Uterus (tissue), 3 donors: ENCODE measurements at regions not wholly inside any gene's neighbourhood (a gene's known extent, or its start where the extent isn't known, plus 50 kb on each side); places are given as distances from the start of the nearest gene placed in this dataset.

ENCODE experiments used
- DNase-seq, 2 donors: peaks; one replicate each; pipeline ENCODE4 v3.0.0-alpha.2; 2019 to 2020
- H3K27ac ChIP-seq, 2 donors: fragments of 200-600 bp; sonication (generic); 1 replicate in 1 of 2; 2 replicates in 1 of 2; pipeline ENCODE4 v1.5.1; 2016 to 2018
- H3K27me3 ChIP-seq, 2 donors: fragments of 200-600 bp; sonication (generic); one replicate each; pipeline ENCODE4 v1.5.1; 2018 to 2019; ENCODE audit warnings: control low read depth in 1 of 2
- H3K36me3 ChIP-seq, 2 donors: fragments of 200-600 bp; sonication (generic); one replicate each; pipeline ENCODE4 v1.5.1; 2019; ENCODE audit warnings: control low read depth in 1 of 2
- H3K4me1 ChIP-seq, 2 donors: fragments of 200-600 bp; sonication (generic); one replicate each; pipeline ENCODE4 v1.5.1; 2018 to 2019; ENCODE audit warnings: control low read depth in 1 of 2
- H3K4me3 ChIP-seq, 2 donors: fragments of 200-600 bp; sonication (generic); 1 replicate in 1 of 2; 2 replicates in 1 of 2; pipeline ENCODE4 v1.5.1; 2018 to 2019; ENCODE audit warnings: mild to moderate bottlenecking in 1 of 2
- H3K9me3 ChIP-seq, 2 donors: fragments of 200-600 bp; sonication (generic); one replicate each; pipeline ENCODE4 v1.5.1; 2019; ENCODE audit warnings: control low read depth in 1 of 2
- CTCF ChIP-seq, 4 experiments: fragments of 200-600 bp in 2 of 4; fragments of 450-650 bp in 2 of 4; sonication (generic) in 2 of 4; IDR thresholded peaks; one replicate each; pipeline ENCODE4 v1.5.1; 2016 to 2019; ENCODE audit warnings: antibody characterized with exemption in 4 of 4, mild to moderate bottlenecking in 2 of 4, moderate library complexity in 1 of 4
- POLR2A ChIP-seq, 2 donors: fragments of 450-650 bp; IDR thresholded peaks; one replicate each; pipeline ENCODE4 v1.6.1; 2016; ENCODE audit warnings: antibody characterized with exemption in 2 of 2, mild to moderate bottlenecking in 1 of 2, moderate library complexity in 1 of 2
- intact Hi-C: fragments of 100-400 bp; cut with DNase I; formaldehyde crosslinking; loops from one replicate; pipeline ENCODE4 v1.15.1; 2023; ENCODE audit warnings: low total_unique reads
- donor health status: DM: yes; HTN: yes; CAD: no.

GRCh38 chr1:228963795-228964177 lies 228.5 kb downstream of the RHOU start:
- intact Hi-C loops, result no loop called here
- Histone ChIP-seq H3K27ac (peak overlapping the region; percentile 76 to 91), H3K9me3 (no peaks in the 10 kb centered on the region), H3K4me1 (no peaks in the 10 kb centered on the region), H3K4me3 (no peak overlapping the region), H3K36me3 (no peaks in the 10 kb centered on the region), H3K27me3 (no peaks in the 10 kb centered on the region)
- DNase-seq, result peak; percentile 36 to 38
- TF ChIP-seq POLR2A (IDR thresholded peaks at IDR 0.05) (no peak), CTCF (IDR thresholded peaks at IDR 0.05) (no peak)

GRCh38 chr1:228964178-228965089 lies 229.2 kb downstream of the RHOU start:
- peak; percentile 59 to 75 for DNase-seq
- H3K9me3 ChIP-seq, result no peaks in the 10 kb centered on the region
- intact Hi-C loops, result no loop called here
- no peak overlapping the region for H3K4me3 ChIP-seq
- H3K27ac ChIP-seq, result peak overlapping the region; percentile 76 to 91
- H3K27me3 ChIP-seq, result no peaks in the 10 kb centered on the region
- no peak for TF ChIP-seq CTCF (IDR thresholded peaks at IDR 0.05)
- no peak for TF ChIP-seq POLR2A (IDR thresholded peaks at IDR 0.05)
- H3K36me3 ChIP-seq, result no peaks in the 10 kb centered on the region
- no peaks in the 10 kb centered on the region for H3K4me1 ChIP-seq

- intact Hi-C loops, result no loop called here
- H3K27ac ChIP-seq, result no peak overlapping the region
Observed at GRCh38 chr1:228968891-228969606, 233.8 kb downstream of the RHOU start.

GRCh38 chr1:228969953-228970800 lies 234.9 kb downstream of the RHOU start:
- DNase-seq, result no peak
- H3K4me1 ChIP-seq, result no peaks in the 10 kb centered on the region
- H3K27ac ChIP-seq, result no peak overlapping the region
- no peak for TF ChIP-seq POLR2A (IDR thresholded peaks at IDR 0.05)
- no peak for TF ChIP-seq CTCF (IDR thresholded peaks at IDR 0.05)
- no peaks in the 10 kb centered on the region for H3K36me3 ChIP-seq
- no peaks in the 10 kb centered on the region for H3K27me3 ChIP-seq
- intact Hi-C loops, result no loop called here
- H3K4me3 ChIP-seq, result no peak overlapping the region
- no peaks in the 10 kb centered on the region for H3K9me3 ChIP-seq

More at GRCh38 chr1:228968891-228969606, 233.8 kb downstream of the RHOU start:
- Histone ChIP-seq H3K36me3 (no peaks in the 10 kb centered on the region), H3K4me1 (no peaks in the 10 kb centered on the region), H3K9me3 (no peaks in the 10 kb centered on the region), H3K27me3 (no peaks in the 10 kb centered on the region), H3K4me3 (no peak overlapping the region)
- no peak for DNase-seq
- TF ChIP-seq POLR2A (IDR thresholded peaks at IDR 0.05) (no peak), CTCF (IDR thresholded peaks at IDR 0.05) (no peak)
